ENCODE measurements at regions not wholly inside any gene's neighbourhood (a gene's known extent, or its start where the extent isn't known, plus 50 kb on each side); places are given as distances from the start of the nearest gene placed in this dataset.
A peak's percentile ranks its signal among the peaks of the same experiment; 100 is the strongest.

DNA sequence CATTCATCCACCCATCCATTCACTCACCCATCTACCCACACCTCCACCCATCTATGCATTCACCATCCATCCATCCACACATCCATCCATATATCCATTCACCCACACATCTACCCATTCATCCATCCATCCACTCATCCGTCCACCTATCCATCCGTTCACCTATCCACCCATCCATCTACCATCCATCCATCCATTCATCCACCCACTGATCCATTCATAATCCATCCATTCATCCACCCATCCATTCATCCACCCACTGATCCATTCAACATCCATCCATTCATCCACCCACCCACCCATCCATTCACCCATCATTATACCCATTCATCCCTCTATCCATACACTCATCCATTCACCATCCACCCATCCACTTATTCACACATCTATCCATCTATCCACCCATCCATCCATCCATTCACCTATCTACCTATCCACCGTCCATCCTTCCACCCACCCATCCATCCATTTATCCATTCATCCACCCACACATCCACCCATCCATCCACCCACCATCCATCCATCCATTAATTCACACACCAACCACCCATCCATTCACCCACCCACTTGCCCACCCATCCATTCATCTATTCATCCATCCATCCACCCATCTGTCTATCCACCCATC is 336.5 kb upstream of the IRX4 start:
- H4K5ac ChIP-seq (ENCODE audit: insufficient read length, low read depth, low read length): no peak overlapping the region
- no peak overlapping the region for H4K8ac ChIP-seq (ENCODE audit: extremely low read depth, insufficient read depth, low read length)
- 80 to 89% methylated on average over 3 of the region's 3 CpGs for WGBS, 2 experiments (ENCODE audit: extremely low coverage in 1 of 2, insufficient coverage in 1 of 2, insufficient read length in 1 of 2, insufficient replicate concordance in 2 of 2, low coverage in 1 of 2, low lambda C conversion rate in 2 of 2, missing lambda C conversion rate in 1 of 2)
- ChIA-PET POLR2A (ENCODE audit: partially characterized antibody) (no interaction called here), CTCF (ENCODE audit: partially characterized antibody) (interaction anchor here (0.6 kb wide), 1 partner anchor 11 kb away, joined by 4 read pairs; no protein-coding TSS in a partner anchor)
- H3K79me1 ChIP-seq (ENCODE audit: low read depth, low read length): no peaks in the 10 kb centered on the region
- peaks cover 8% of the 10 kb centered on the region; the same call in 1 of the 2 replicates for H3K23me2 ChIP-seq (ENCODE audit: low read depth, low read length)
- H3K56ac ChIP-seq (replicated peaks; ENCODE audit: insufficient read length, low read depth, low read length): peak overlapping the region; percentile 85
- no peak overlapping the region for H3K27ac ChIP-seq (ENCODE audit: low read depth, low read length)
- no peak overlapping the region for H4K91ac ChIP-seq (replicated peaks; ENCODE audit: insufficient read length, low read length)
- no peak overlapping the region for H3K9ac ChIP-seq (replicated peaks in 1 of 4; ENCODE audit: extremely low read depth in 1 of 4, low read depth in 3 of 4, low read length in 3 of 4)
- H2BK20ac ChIP-seq (ENCODE audit: low read length): no peak overlapping the region
- no peaks in the 10 kb centered on the region for H3K9me3 ChIP-seq (ENCODE audit: insufficient read depth in 2 of 2, low read depth in 1 of 2, low read length in 1 of 2)
- H3K14ac ChIP-seq (ENCODE audit: insufficient read length): no peak overlapping the region
- H3K23ac ChIP-seq (ENCODE audit: insufficient read length): no peak overlapping the region
- peaks cover 0 to 2% of the 10 kb centered on the region in 2 experiments for H4K20me1 ChIP-seq (replicated peaks in 1 of 2; ENCODE audit: control insufficient read depth in 1 of 2, insufficient read depth in 2 of 2, low read length in 2 of 2)
- H3K18ac ChIP-seq (ENCODE audit: extremely low read depth, low read length): no peak overlapping the region
- no peak overlapping the region for H2BK12ac ChIP-seq (ENCODE audit: low read depth, low read length)
- no peaks in the 10 kb centered on the region for H3K4me1 ChIP-seq (replicated peaks in 1 of 4; ENCODE audit: control insufficient read depth in 3 of 4, insufficient read depth in 4 of 4, low read length in 3 of 4)
- no peaks in the 10 kb centered on the region for H3K27me3 ChIP-seq (replicated peaks in 1 of 4; ENCODE audit: control insufficient read depth in 3 of 4, extremely low read depth in 1 of 4, insufficient read depth in 3 of 4, low read length in 3 of 4)
- H3K79me2 ChIP-seq (ENCODE audit: control insufficient read depth in 1 of 2, insufficient read depth in 2 of 2, low read length in 2 of 2): no peaks in the 10 kb centered on the region
- H2BK15ac ChIP-seq (ENCODE audit: low read length): no peak overlapping the region
- no peaks in the 10 kb centered on the region for H3K36me3 ChIP-seq (ENCODE audit: control insufficient read depth in 2 of 4, insufficient read depth in 4 of 4, low read length in 3 of 4)
- FAIRE-seq (no peak), DNase-seq (ENCODE audit: low read depth in 1 of 2, low spot score in 2 of 2) (no peak)
- H2AFZ ChIP-seq (ENCODE audit: low read length): no peak overlapping the region
- no peak overlapping the region for H3K4ac ChIP-seq (replicated peaks; ENCODE audit: insufficient read length, low read depth, low read length)
- no peak overlapping the region for H2BK120ac ChIP-seq (replicated peaks; ENCODE audit: low read depth, low read length)
- H2BK5ac ChIP-seq (ENCODE audit: low read depth, low read length): no peak overlapping the region
- no peak overlapping the region for H3K4me3 ChIP-seq (ENCODE audit: extremely low read depth in 1 of 4, insufficient read depth in 2 of 4, low read depth in 3 of 4, low read length in 4 of 4)
- no peak overlapping the region for H2AK5ac ChIP-seq (ENCODE audit: low read depth, low read length)
- no peak overlapping the region for H3K4me2 ChIP-seq (ENCODE audit: insufficient read depth in 1 of 2, low read depth in 2 of 2, low read length in 2 of 2)
- TF ChIP-seq JUND (IDR thresholded peaks at IDR 0.05; ENCODE audit: low read length) (no peak), ASH2L (IDR thresholded peaks at IDR 0.05; ENCODE audit: low read length) (no peak), TEAD4 (IDR thresholded peaks at IDR 0.05; ENCODE audit: low read depth, low read length) (no peak), TAF1 (IDR thresholded peaks at IDR 0.05; ENCODE audit: low read depth, low read length) (no peak), HDAC6 (IDR thresholded peaks at IDR 0.05; ENCODE audit: low read depth, low read length) (no peak), BCL11A (IDR thresholded peaks at IDR 0.05; ENCODE audit: low read depth in 2 of 2, low read length in 2 of 2) (no peak), HDAC2 (IDR thresholded peaks at IDR 0.05; ENCODE audit: borderline replicate concordance in 1 of 2, low read depth in 2 of 2, low read length in 2 of 2) (no peak), EGR1 (IDR thresholded peaks at IDR 0.05; ENCODE audit: borderline replicate concordance, low read depth, low read length) (no peak), CTBP2 (IDR thresholded peaks at IDR 0.05; ENCODE audit: borderline replicate concordance, insufficient read depth, insufficient read length, low read length) (no peak)
- TF ChIP-seq, protein P1, sequence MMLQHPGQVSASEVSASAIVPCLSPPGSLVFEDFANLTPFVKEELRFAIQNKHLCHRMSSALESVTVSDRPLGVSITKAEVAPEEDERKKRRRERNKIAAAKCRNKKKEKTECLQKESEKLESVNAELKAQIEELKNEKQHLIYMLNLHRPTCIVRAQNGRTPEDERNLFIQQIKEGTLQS (IDR thresholded peaks at IDR 0.05; ENCODE audit: insufficient read depth, low read depth, low read length): no peak
- TF ChIP-seq, protein P2, sequence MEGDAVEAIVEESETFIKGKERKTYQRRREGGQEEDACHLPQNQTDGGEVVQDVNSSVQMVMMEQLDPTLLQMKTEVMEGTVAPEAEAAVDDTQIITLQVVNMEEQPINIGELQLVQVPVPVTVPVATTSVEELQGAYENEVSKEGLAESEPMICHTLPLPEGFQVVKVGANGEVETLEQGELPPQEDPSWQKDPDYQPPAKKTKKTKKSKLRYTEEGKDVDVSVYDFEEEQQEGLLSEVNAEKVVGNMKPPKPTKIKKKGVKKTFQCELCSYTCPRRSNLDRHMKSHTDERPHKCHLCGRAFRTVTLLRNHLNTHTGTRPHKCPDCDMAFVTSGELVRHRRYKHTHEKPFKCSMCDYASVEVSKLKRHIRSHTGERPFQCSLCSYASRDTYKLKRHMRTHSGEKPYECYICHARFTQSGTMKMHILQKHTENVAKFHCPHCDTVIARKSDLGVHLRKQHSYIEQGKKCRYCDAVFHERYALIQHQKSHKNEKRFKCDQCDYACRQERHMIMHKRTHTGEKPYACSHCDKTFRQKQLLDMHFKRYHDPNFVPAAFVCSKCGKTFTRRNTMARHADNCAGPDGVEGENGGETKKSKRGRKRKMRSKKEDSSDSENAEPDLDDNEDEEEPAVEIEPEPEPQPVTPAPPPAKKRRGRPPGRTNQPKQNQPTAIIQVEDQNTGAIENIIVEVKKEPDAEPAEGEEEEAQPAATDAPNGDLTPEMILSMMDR (IDR thresholded peaks at IDR 0.05; ENCODE audit: control extremely low read depth in 1 of 3, insufficient read depth in 1 of 3, low read depth in 1 of 3, low read length in 3 of 3): no peak

All from H1 (cell line).